ENCODE measurements at regions not wholly inside any gene's neighbourhood (a gene's known extent, or its start where the extent isn't known, plus 50 kb on each side); places are given as distances from the start of the nearest gene placed in this dataset.

DNA sequence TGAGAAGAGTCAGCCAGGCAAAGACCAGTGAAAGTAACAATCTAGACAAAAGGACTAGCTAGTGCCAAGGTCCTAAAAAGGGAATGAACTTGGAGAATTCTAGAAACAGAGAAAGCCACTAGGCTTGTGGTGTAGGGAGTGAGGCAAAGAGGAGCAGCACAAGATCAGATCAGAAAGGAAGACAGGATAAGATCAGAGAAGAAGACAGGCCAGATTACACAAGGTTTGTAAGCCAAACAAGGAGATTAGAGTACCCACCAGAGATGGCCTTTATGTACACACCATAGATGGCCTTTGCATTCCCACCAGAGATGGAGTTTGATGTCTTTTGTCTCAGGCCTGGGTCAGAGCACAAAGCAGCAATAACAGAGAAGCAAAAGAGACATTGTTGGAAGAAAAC is 105.6 kb upstream of the PLCB4 start:
- TF ChIP-seq, protein P1, sequence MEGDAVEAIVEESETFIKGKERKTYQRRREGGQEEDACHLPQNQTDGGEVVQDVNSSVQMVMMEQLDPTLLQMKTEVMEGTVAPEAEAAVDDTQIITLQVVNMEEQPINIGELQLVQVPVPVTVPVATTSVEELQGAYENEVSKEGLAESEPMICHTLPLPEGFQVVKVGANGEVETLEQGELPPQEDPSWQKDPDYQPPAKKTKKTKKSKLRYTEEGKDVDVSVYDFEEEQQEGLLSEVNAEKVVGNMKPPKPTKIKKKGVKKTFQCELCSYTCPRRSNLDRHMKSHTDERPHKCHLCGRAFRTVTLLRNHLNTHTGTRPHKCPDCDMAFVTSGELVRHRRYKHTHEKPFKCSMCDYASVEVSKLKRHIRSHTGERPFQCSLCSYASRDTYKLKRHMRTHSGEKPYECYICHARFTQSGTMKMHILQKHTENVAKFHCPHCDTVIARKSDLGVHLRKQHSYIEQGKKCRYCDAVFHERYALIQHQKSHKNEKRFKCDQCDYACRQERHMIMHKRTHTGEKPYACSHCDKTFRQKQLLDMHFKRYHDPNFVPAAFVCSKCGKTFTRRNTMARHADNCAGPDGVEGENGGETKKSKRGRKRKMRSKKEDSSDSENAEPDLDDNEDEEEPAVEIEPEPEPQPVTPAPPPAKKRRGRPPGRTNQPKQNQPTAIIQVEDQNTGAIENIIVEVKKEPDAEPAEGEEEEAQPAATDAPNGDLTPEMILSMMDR (conservative IDR thresholded peaks at IDR 0.05; ENCODE audit: low read depth, low read length): no peak
- TF ChIP-seq POLR2A (IDR thresholded peaks at IDR 0.05; ENCODE audit: low read depth, low read length) (no peak), MXI1 (IDR thresholded peaks at IDR 0.05; ENCODE audit: borderline replicate concordance, low read depth, low read length) (no peak), MAZ (IDR thresholded peaks at IDR 0.05; ENCODE audit: borderline replicate concordance, low read depth, low read length) (no peak), BHLHE40 (IDR thresholded peaks at IDR 0.05; ENCODE audit: low read depth, low read length) (no peak)
- TF ChIP-seq, protein P2, sequence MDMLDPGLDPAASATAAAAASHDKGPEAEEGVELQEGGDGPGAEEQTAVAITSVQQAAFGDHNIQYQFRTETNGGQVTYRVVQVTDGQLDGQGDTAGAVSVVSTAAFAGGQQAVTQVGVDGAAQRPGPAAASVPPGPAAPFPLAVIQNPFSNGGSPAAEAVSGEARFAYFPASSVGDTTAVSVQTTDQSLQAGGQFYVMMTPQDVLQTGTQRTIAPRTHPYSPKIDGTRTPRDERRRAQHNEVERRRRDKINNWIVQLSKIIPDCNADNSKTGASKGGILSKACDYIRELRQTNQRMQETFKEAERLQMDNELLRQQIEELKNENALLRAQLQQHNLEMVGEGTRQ (IDR thresholded peaks at IDR 0.05; ENCODE audit: low read depth, low read length): no peak

Measured in IMR-90 (cell line).